ENCODE measurements at regions not wholly inside any gene's neighbourhood (a gene's known extent, or its start where the extent isn't known, plus 50 kb on each side); places are given as distances from the start of the nearest gene placed in this dataset.

- intact Hi-C loops (cut with micrococcal nuclease): loop anchor here (10.0 kb wide), 1 partner anchor 302 kb away; no protein-coding TSS in a partner anchor
These were observed 277.9 kb upstream of the NR2F2 start for GRCh38 chr15:96052572-96053030.

DNA sequence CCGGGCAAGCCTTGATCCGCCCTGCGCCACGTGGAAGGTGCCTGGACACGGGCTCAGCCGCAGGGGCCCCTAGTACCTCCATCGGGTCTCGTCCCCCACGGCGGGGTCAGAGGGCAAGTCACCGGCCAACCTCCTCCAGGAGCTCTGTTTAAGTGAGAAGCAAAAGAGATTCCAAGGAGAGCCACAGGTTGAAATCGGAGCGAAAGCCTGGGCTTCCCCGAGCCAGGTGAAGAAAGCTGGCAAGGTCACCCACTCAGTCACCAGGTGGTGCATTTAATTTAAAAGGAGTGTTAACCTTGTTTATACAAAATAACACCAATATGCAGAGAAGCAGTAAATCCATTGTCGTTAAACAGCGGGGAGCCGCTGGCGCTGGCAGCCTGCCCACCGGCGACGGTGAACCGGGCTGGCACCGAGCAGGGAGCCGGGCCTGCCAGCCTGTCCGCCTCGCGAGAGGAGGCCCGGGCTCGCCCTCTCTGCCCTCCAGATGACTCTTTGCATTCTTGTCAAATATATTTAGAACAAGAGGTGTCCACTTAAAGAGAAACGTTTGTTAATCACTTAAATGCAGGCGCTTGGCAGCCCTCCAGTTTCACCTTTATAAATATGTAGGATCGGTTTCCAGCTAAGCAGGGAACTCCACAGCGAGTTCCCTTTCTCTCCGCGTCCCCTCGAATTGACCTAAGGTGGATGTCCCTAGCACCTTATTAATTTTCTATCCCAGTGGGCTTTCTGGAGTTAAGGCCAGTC is 277.3 kb upstream of the NR2F2 start:
- intact Hi-C loops (cut with micrococcal nuclease): loop anchor here (10.0 kb wide), 1 partner anchor 302 kb away; no protein-coding TSS in a partner anchor

GRCh38 chr15:96053781-96054428 is 276.6 kb upstream of the NR2F2 start:
- intact Hi-C loops (cut with micrococcal nuclease): loop anchor here (10.0 kb wide), 1 partner anchor 301 kb away; no protein-coding TSS in a partner anchor

- intact Hi-C loops (cut with micrococcal nuclease): loop anchor here (10.0 kb wide), 1 partner anchor 300 kb away; no protein-coding TSS in a partner anchor
These were observed 275.9 kb upstream of the NR2F2 start for GRCh38 chr15:96054621-96055020.

GRCh38 chr15:96058103-96058851 is 272.2 kb upstream of the NR2F2 start:
- intact Hi-C loops (cut with micrococcal nuclease): loop anchor here (10.0 kb wide), 1 partner anchor 297 kb away; no protein-coding TSS in a partner anchor

DNA sequence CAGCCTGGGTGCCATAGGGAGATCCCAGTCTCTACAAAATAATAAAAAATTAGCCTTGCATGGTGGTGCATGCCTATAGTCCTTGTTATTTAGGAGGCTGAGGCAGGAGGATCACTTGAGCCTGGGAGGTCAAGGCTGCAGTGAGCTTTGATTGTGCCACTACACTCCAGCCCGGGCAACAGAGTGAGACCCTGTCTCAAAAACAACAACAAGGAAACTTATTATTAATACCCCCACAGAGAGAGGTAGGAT is 271.7 kb upstream of the NR2F2 start:
- intact Hi-C loops (cut with micrococcal nuclease): loop anchor here (10.0 kb wide), 1 partner anchor 296 kb away; no protein-coding TSS in a partner anchor

- intact Hi-C loops (cut with micrococcal nuclease): loop anchor here (1.0 to 10.0 kb wide), 3 partner anchors 12 to 776 kb away; no protein-coding TSS in a partner anchor
These were observed 269.9 kb upstream of the NR2F2 start for GRCh38 chr15:96060591-96060990.

DNA sequence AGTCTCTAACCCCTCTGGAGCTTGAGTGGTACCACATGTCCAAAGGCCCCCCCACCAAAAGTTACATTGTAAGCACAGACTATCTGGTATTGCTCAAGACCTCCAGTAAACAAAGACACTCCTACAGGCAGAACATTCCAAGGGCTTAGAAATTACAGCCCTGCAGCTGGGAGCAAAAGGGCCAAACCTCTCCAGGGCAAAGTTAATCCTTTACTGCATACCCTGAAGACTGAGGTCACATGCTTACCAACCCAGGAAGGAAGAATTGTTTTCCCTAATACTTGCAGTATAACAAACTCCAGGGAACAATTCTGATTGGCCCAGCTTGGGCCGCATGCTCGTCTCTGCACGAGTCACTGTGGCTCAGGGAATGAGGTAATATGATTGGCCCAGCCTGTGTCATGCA is 266.1 kb upstream of the NR2F2 start:
- intact Hi-C loops (cut with micrococcal nuclease): loop anchor here (10.0 kb wide), 2 partner anchors 190 to 780 kb away; no protein-coding TSS in a partner anchor

GRCh38 chr15:96066126-96066525 is 264.4 kb upstream of the NR2F2 start:
- intact Hi-C loops (cut with micrococcal nuclease): loop anchor here (2.0 to 10.0 kb wide), 6 partner anchors 191 to 1481 kb away; no protein-coding TSS in a partner anchor

DNA sequence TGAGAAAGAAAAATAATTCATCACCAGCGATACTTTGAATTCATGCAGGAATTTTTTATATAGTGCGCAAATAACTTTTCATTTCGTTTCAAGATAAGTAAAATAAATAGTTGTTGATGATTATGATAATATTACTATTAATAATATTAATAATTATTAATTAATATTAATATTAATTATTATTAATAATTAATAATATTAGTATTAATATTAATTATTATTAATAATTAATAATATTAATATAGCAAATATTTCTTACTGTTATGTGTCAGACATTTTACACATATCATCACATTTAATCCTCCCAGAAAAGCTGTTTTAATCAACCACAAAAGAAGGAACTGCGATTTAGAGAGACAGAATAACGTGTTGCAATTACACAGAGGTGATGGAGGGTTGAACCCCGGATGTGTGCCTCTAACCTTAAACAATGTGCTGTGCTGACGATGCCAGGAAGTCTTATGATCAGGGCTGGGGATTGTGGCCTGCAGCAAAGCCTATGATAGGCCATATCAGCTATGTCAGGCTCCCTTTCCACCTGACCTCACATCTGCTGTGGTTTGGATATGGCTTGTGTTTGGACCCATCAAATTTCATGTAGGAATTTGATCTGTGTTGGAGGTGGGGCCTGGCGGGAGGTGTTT is 263.5 kb upstream of the NR2F2 start:
- intact Hi-C loops (cut with micrococcal nuclease): loop anchor here (2.0 to 10.0 kb wide), 6 partner anchors 192 to 1482 kb away; no protein-coding TSS in a partner anchor

DNA sequence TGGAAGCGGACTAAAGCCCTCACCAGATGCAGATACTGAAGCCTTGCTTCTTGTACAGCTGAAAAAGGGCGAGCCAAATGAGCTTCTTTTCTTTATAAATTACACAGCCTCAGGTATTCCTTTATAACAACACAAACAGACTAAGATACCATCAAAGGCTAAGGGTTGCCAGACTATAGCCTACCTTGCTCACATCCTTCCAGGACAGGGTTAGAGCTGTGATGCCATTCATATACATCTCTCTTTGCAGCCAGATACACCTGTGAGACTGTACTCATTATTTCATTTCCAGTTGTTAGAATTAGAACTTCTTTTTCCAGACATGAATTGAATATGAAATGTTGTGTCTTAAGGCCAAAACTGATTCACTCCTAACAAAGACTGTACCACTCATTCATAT is 262.8 kb upstream of the NR2F2 start:
- intact Hi-C loops (cut with micrococcal nuclease): loop anchor here (2.0 to 10.0 kb wide), 6 partner anchors 193 to 1483 kb away; no protein-coding TSS in a partner anchor

DNA sequence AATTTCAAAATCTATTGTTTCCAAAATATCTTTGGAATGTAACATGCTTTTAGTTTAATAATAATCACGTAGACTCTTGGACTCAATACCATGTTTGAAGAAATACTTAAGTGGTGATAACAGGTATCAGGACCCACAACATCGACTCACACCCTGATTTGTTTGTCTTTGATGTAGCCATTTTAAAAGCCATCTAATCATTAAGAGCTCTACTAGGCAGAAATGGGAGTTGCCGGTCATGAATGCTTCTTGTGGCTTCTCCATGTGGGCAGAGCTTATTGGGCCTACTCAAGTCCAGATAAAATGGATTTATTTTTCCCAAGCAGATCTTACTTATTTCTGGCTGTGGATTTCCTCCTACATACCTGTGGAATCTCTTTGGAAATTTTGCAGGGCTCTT is 261.6 kb upstream of the NR2F2 start:
- intact Hi-C loops (cut with micrococcal nuclease): loop anchor here (5.0 to 10.0 kb wide), 4 partner anchors 194 to 812 kb away; no protein-coding TSS in a partner anchor

DNA sequence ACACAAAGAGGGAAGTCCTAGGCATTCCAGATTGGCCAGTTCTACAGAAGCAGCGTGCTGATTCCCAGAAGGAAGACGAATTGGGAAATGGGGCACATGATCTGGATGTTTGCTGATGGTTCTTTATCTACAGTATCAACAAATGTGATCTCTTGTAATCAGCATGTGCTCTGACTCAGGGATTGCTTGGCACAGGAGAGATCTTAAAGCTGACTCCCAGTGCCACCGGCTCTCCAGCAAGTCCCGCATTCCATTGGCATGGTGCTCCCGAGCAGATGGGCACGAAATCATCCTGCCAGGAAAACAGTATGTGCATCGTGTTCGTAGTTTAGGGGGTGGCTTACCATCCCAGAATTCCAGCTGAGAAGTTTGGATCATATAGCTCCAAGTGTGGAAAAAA is 259.9 kb upstream of the NR2F2 start:
- intact Hi-C loops (cut with micrococcal nuclease): no loop called here

GRCh38 chr15:96072821-96073220 is 257.7 kb upstream of the NR2F2 start:
- intact Hi-C loops (cut with micrococcal nuclease): loop anchor here (1.0 kb wide), 1 partner anchor 13 kb away; no protein-coding TSS in a partner anchor

DNA sequence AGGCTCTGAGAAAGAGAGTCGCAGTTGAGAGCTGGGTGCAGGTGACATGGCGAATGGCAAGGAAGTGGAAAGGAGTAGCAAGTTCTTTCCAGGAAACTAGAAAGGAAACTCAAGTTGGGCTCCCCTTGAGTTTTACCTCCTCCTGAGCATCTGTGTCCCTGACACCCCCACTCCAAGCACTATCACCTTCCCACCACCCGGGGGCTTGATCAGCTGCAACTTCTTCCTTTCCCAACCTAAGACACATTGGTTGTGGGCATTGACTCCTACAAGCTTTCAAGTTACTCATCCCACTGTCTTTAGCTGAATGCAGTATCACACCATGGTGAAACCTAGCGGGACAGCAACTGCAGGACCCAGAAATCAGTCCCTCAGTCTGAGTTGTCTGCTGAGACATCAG is 256.6 kb upstream of the NR2F2 start:
- intact Hi-C loops (cut with micrococcal nuclease): no loop called here

DNA sequence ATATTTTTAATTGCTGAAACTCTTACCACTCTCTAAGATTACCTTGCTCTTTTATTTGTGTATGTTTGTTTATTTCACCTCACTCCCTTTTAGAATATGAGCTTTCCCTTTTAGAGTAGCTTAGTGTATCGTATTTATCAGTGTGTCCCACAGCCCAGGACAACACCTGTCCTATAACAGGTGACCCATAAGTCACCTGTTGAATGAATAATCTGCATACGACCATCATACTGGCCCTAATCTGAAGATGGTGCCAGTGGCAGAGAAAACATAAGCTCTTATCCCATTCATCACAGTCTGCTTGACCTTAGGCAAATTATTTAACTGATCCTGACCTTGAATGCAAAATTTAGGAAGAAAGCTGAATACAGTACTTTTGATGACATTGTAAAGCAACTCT is 254.6 kb upstream of the NR2F2 start:
- intact Hi-C loops (cut with micrococcal nuclease): no loop called here

GRCh38 chr15:96076350-96076749 is 254.2 kb upstream of the NR2F2 start:
- intact Hi-C loops (cut with micrococcal nuclease): no loop called here

DNA sequence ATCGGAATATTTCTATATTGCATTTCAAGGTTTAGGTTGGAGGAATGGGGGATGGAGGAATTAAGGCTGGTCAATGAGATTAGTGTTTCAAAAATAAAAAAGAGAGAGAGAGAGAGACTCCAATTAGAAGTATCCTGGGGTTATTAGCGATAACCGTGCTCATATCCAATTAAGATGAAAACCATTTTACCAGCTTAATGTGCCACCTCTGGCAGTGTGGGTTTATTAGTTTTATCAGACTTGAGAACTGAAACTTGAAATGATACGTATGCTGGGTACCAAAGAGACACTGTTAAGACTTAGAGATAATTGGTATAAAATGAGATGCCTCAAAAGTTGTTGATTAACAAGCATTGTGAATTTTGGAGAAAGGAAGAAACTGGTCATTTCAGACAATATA is 251.5 kb upstream of the NR2F2 start:
- intact Hi-C loops (cut with micrococcal nuclease): no loop called here

GRCh38 chr15:96079882-96080281 is 250.6 kb upstream of the NR2F2 start:
- intact Hi-C loops (cut with micrococcal nuclease): no loop called here

DNA sequence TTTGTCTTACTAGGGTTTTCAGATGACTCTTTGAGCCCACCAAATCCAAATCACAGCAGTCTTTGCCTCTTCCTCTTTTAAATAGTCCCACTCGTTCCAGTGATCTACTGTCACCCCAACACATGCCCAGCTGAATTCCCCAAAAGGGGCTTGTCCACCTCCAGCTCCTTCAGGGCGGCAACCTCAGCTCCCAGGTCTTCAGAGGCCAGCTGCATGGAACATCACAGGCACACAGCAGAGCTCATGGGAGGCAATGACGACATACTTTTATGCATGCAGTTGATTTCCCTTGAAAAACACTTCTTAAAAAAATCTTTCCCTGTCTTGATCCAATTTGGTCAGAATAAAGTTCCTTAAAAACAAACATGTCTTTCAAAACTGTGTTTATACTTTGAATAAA is 244.3 kb upstream of the NR2F2 start:
- intact Hi-C loops (cut with micrococcal nuclease): no loop called here
